Erythroblast (primary cell): ENCODE measurements at regions not wholly inside any gene's neighbourhood (a gene's known extent, or its start where the extent isn't known, plus 50 kb on each side); places are given as distances from the start of the nearest gene placed in this dataset.

Source experiments
- GATA1 ChIP-seq: IDR thresholded peaks from 2 replicates; pipeline ENCODE4 v1.6.1; 2011; ENCODE audit warnings: low read depth, mild to moderate bottlenecking, control low read depth, low read length, moderate library complexity
- POLR2A ChIP-seq: IDR thresholded peaks from 2 replicates; pipeline ENCODE4 v1.6.1; 2011; ENCODE audit warnings: mild to moderate bottlenecking, low read length

DNA sequence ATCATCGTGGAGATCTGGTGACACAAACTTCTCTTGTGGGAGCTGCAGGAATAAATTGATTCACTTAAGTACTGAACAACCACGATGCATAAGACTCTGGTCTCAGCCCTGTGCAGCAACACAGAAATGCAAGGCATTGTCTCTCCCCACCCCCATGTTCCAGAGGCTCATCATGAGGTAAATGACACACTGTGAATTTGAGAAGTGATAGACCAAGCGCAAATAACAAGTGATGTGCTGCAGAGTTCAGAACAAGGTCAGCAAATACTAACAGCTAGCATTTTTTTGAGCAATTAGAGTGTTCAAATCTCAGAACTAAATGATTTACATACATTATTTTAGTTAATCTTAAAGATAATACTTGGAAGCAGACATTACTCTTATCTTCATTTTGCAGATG, 223.7 kb downstream of the SEC16B start:
- no peak for TF ChIP-seq POLR2A
- TF ChIP-seq GATA1, result no peak
